ENCODE measurements at regions not wholly inside any gene's neighbourhood (a gene's known extent, or its start where the extent isn't known, plus 50 kb on each side); places are given as distances from the start of the nearest gene placed in this dataset.

- no peaks in the 10 kb centered on the region for H3K27me3 Mint-ChIP-seq
- no peak overlapping the region for H3K4me3 Mint-ChIP-seq
- intact Hi-C loops (cut with micrococcal nuclease) = no loop called here
- H3K4me1 Mint-ChIP-seq (ENCODE audit: low read depth) = no peaks in the 10 kb centered on the region
- H3K27ac Mint-ChIP-seq = no peak overlapping the region
- H3K36me3 Mint-ChIP-seq (ENCODE audit: low read depth) = no peaks in the 10 kb centered on the region
- peaks cover 10% of the 10 kb centered on the region for H3K9me3 Mint-ChIP-seq
Measured at GRCh38 chr4:54607067-54607466, 50.7 kb upstream of the KIT start.

- Mint-ChIP-seq H3K4me1 (ENCODE audit: low read depth) (no peaks in the 10 kb centered on the region), H3K9me3 (peaks cover 10% of the 10 kb centered on the region), H3K27ac (no peak overlapping the region), H3K36me3 (ENCODE audit: low read depth) (no peaks in the 10 kb centered on the region), H3K4me3 (no peak overlapping the region), H3K27me3 (no peaks in the 10 kb centered on the region)
- intact Hi-C loops (cut with micrococcal nuclease) = no loop called here
Measured at GRCh38 chr4:54607521-54607920, 50.2 kb upstream of the KIT start.
